Tibial artery (tissue), 4 donors: ENCODE measurements at regions not wholly inside any gene's neighbourhood (a gene's known extent, or its start where the extent isn't known, plus 50 kb on each side); places are given as distances from the start of the nearest gene placed in this dataset.

Experiments used
- DNase-seq, 2 donors: peaks; one replicate each; pipeline ENCODE4 v3.0.0-alpha.2; 2019
- H3K27ac ChIP-seq, 2 donors: fragments of 200-600 bp; sonication (generic) in 1 of 2; 1 replicate in 1 of 2; 2 replicates in 1 of 2; pipeline ENCODE4 v1.5.1; 2018 to 2019; ENCODE audit warnings: mild to moderate bottlenecking in 1 of 2
- H3K27me3 ChIP-seq, 2 donors: fragments of 200-600 bp; sonication (generic) in 1 of 2; one replicate each; pipeline versions ENCODE4 v1.5.1 to v1.6.0; 2016 to 2019
- H3K36me3 ChIP-seq, 3 donors: fragments of 200-600 bp; sonication (generic) in 2 of 3; one replicate each; pipeline ENCODE4 v1.5.1; 2016 to 2019; ENCODE audit warnings: mild to moderate bottlenecking in 2 of 3
- H3K4me1 ChIP-seq, 4 donors: fragments of 200-600 bp; sonication (generic) in 2 of 4; 1 replicate in 3 of 4; 2 replicates in 1 of 4; pipeline ENCODE4 v1.5.1; 2016 to 2019
- H3K4me3 ChIP-seq, 2 donors: fragments of 200-600 bp; sonication (generic) in 1 of 2; 1 replicate in 1 of 2; 2 replicates in 1 of 2; pipeline ENCODE4 v1.5.1; 2018 to 2019; ENCODE audit warnings: mild to moderate bottlenecking in 2 of 2
- H3K9me3 ChIP-seq, 3 donors: fragments of 200-600 bp; sonication (generic) in 1 of 3; one replicate each; pipeline ENCODE4 v1.5.1; 2016 to 2019
- intact Hi-C: fragments of 100-400 bp; cut with DNase I; formaldehyde crosslinking; loops from one replicate; pipeline ENCODE4 v1.15.0; 2023; ENCODE audit warnings: low total_unique reads
- TF ChIP-seq, protein P1 (sequence below), 2 experiments: fragments of 200-600 bp in 1 of 2; fragments of 450-650 bp in 1 of 2; IDR thresholded peaks; one replicate each; pipeline ENCODE4 v1.5.1; 2017 to 2019; ENCODE audit warnings: antibody characterized with exemption in 2 of 2, mild to moderate bottlenecking in 1 of 2, moderate library complexity in 1 of 2

DNA sequence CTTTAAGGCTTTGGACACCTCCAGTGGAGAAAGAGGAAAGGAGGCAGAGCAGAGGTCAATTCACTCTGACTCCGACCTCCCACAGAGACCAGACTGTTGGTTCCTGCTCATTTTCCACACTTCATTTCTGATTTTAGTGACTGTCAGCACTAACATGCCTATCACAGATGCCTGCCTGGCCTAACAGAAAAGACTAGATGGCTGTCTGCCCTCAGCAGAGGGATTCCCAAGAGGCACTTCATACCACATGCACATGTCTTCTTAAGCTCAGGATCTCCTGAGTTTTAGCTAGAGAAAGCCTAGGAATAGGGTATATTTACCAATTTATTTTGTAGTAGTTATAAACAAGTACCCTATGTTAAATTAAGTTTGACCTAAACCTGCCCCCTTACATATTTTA, 336.0 kb downstream of the ENC1 start:
- no peak overlapping the region for H3K27ac ChIP-seq
- no peak for DNase-seq
- H3K4me1 ChIP-seq: no peaks in the 10 kb centered on the region
- no peaks in the 10 kb centered on the region for H3K36me3 ChIP-seq
- intact Hi-C loops: no loop called here
- no peaks in the 10 kb centered on the region for H3K27me3 ChIP-seq
- no peaks in the 10 kb centered on the region for H3K9me3 ChIP-seq
- no peak overlapping the region for H3K4me3 ChIP-seq
- TF ChIP-seq, protein P1, sequence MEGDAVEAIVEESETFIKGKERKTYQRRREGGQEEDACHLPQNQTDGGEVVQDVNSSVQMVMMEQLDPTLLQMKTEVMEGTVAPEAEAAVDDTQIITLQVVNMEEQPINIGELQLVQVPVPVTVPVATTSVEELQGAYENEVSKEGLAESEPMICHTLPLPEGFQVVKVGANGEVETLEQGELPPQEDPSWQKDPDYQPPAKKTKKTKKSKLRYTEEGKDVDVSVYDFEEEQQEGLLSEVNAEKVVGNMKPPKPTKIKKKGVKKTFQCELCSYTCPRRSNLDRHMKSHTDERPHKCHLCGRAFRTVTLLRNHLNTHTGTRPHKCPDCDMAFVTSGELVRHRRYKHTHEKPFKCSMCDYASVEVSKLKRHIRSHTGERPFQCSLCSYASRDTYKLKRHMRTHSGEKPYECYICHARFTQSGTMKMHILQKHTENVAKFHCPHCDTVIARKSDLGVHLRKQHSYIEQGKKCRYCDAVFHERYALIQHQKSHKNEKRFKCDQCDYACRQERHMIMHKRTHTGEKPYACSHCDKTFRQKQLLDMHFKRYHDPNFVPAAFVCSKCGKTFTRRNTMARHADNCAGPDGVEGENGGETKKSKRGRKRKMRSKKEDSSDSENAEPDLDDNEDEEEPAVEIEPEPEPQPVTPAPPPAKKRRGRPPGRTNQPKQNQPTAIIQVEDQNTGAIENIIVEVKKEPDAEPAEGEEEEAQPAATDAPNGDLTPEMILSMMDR (IDR thresholded peaks at IDR 0.05): no peak

GRCh38 chr5:74303578-74303977, 336.9 kb downstream of the ENC1 start:
- TF ChIP-seq, protein P1 (IDR thresholded peaks at IDR 0.05): no peak
- intact Hi-C loops: no loop called here
- Histone ChIP-seq H3K27me3 (no peaks in the 10 kb centered on the region), H3K27ac (no peak overlapping the region), H3K36me3 (no peaks in the 10 kb centered on the region), H3K4me3 (no peak overlapping the region), H3K9me3 (no peaks in the 10 kb centered on the region), H3K4me1 (no peaks in the 10 kb centered on the region)
- DNase-seq: no peak

- intact Hi-C loops: no loop called here
- no peak for DNase-seq
- TF ChIP-seq, protein P1 (IDR thresholded peaks at IDR 0.05): no peak
Observed at GRCh38 chr5:74301576-74301975, 339.0 kb downstream of the ENC1 start.

GRCh38 chr5:74300808-74301389, 339.6 kb downstream of the ENC1 start:
- no peaks in the 10 kb centered on the region for H3K27me3 ChIP-seq
- H3K27ac ChIP-seq: no peak overlapping the region
- H3K4me3 ChIP-seq: no peak overlapping the region
- H3K9me3 ChIP-seq: no peaks in the 10 kb centered on the region
- no peak for DNase-seq
- TF ChIP-seq, protein P1 (IDR thresholded peaks at IDR 0.05): no peak
- no peaks in the 10 kb centered on the region for H3K36me3 ChIP-seq
- intact Hi-C loops: no loop called here
- no peaks in the 10 kb centered on the region for H3K4me1 ChIP-seq

More at GRCh38 chr5:74301576-74301975, 339.0 kb downstream of the ENC1 start:
- H3K9me3 ChIP-seq: no peaks in the 10 kb centered on the region
- H3K27ac ChIP-seq: no peak overlapping the region
- no peak overlapping the region for H3K4me3 ChIP-seq
- H3K36me3 ChIP-seq: no peaks in the 10 kb centered on the region
- H3K4me1 ChIP-seq: no peaks in the 10 kb centered on the region
- H3K27me3 ChIP-seq: no peaks in the 10 kb centered on the region

DNA sequence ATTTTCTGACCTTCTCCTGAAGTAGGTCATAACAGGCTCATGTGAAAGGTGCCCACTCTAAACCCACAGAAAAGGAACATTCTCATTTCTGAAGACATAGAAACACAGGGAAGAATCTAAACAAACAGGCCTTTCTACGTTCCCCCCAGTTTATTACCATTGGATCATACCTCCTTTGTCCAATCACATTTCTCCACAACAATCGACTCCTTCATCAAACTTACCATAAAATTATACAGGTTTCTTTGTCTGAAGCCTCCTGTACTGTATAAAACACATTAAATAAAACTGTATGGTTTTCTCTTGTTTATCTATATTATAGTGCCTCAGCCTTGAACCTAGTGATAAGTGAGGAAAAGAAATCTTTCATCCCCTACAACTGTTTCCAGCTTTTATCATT, 340.7 kb downstream of the ENC1 start:
- Histone ChIP-seq H3K4me1 (no peaks in the 10 kb centered on the region), H3K27ac (no peak overlapping the region), H3K36me3 (no peaks in the 10 kb centered on the region), H3K4me3 (no peak overlapping the region), H3K27me3 (no peaks in the 10 kb centered on the region), H3K9me3 (no peaks in the 10 kb centered on the region)
- intact Hi-C loops: no loop called here
- TF ChIP-seq, protein P1 (IDR thresholded peaks at IDR 0.05): no peak
- DNase-seq: no peak
